ENCODE measurements at regions not wholly inside any gene's neighbourhood (a gene's known extent, or its start where the extent isn't known, plus 50 kb on each side); places are given as distances from the start of the nearest gene placed in this dataset.

- no peak for DNase-seq
Measured at GRCh38 chr14:29475641-29476040, 452.0 kb downstream of the PRKD1 start.

- DNase-seq, result no peak
Measured at GRCh38 chr14:29486132-29486531, 441.5 kb downstream of the PRKD1 start.

GRCh38 chr14:29489911-29490425, 437.7 kb downstream of the PRKD1 start:
- no peak for DNase-seq

GRCh38 chr14:29493849-29494248, 433.8 kb downstream of the PRKD1 start:
- DNase-seq, result no peak

GRCh38 chr14:29494312-29494711, 433.3 kb downstream of the PRKD1 start:
- DNase-seq, result no peak

- no peak for DNase-seq
Measured at GRCh38 chr14:29503903-29504302, 423.7 kb downstream of the PRKD1 start.

GRCh38 chr14:29518335-29518734, 409.3 kb downstream of the PRKD1 start:
- DNase-seq, result peak; percentile 51

GRCh38 chr14:29521526-29522137, 406.0 kb downstream of the PRKD1 start:
- DNase-seq, result peak; percentile 52

Data from NCI-H1105 treated with DMSO at 0.1 percent for 48 hours (cell line).